ENCODE measurements at regions not wholly inside any gene's neighbourhood (a gene's known extent, or its start where the extent isn't known, plus 50 kb on each side); places are given as distances from the start of the nearest gene placed in this dataset.

GRCh38 chr4:65918872-65919271 is 248.6 kb upstream of the EPHA5 start:
- DNase-seq (ENCODE audit: low read depth) = no peak

- no peak for DNase-seq (ENCODE audit: low read depth)
Measured at GRCh38 chr4:65918212-65918611, 247.9 kb upstream of the EPHA5 start.

- no peak for DNase-seq (ENCODE audit: low read depth)
Measured at GRCh38 chr4:65917486-65917885, 247.2 kb upstream of the EPHA5 start.

- no peak for DNase-seq (ENCODE audit: low read depth)
Measured at GRCh38 chr4:65911720-65912119, 241.4 kb upstream of the EPHA5 start.

GRCh38 chr4:65893957-65894755 is 223.9 kb upstream of the EPHA5 start:
- no peak for DNase-seq (ENCODE audit: low read depth)

- no peak for DNase-seq (ENCODE audit: low read depth)
Measured at GRCh38 chr4:65893271-65893670, 223.0 kb upstream of the EPHA5 start.

DNA sequence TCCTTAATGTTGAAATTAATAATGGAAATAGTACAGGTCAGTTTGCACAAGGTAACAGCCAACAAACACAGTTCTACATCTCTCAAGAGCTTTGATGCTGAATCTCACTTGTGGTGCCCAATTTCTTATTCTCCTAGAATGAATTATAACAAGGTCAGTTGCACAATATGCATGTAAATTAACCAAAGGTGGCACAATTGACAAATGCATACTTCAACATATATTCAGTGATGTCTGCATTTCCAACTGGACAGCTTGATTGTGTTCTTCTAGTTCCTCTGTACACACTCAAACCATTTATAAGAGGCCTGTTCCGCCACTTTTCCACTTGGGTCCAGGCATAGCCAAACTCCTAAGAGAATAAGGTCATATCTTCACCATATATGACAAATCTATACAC is 210.3 kb upstream of the EPHA5 start:
- no peak for DNase-seq (ENCODE audit: low read depth)

GRCh38 chr4:65868096-65868824 is 198.0 kb upstream of the EPHA5 start:
- DNase-seq (ENCODE audit: low read depth) = no peak

GRCh38 chr4:65865489-65865888 is 195.2 kb upstream of the EPHA5 start:
- DNase-seq (ENCODE audit: low read depth) = no peak

DNA sequence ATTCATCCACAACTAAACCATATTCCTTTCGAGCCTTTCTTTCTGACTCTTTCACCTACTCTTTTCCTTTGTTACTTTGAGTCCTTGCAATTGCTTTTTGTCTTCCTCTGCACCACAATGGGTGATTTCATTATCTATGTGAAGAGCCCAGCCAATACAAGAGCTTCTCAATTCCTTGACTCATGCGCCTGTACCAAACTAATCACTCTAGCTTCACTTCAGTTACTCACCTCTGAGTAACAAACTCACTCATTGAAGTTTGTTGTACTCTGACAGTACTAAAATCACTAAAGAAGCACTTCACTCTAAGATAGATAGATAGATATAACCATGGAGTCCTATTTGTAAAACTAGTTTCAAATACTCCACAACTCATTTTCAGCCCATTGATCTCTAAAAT is 191.7 kb upstream of the EPHA5 start:
- DNase-seq (ENCODE audit: low read depth) = no peak

GRCh38 chr4:65845199-65845773 is 175.0 kb upstream of the EPHA5 start:
- no peak for DNase-seq (ENCODE audit: low read depth)

DNA sequence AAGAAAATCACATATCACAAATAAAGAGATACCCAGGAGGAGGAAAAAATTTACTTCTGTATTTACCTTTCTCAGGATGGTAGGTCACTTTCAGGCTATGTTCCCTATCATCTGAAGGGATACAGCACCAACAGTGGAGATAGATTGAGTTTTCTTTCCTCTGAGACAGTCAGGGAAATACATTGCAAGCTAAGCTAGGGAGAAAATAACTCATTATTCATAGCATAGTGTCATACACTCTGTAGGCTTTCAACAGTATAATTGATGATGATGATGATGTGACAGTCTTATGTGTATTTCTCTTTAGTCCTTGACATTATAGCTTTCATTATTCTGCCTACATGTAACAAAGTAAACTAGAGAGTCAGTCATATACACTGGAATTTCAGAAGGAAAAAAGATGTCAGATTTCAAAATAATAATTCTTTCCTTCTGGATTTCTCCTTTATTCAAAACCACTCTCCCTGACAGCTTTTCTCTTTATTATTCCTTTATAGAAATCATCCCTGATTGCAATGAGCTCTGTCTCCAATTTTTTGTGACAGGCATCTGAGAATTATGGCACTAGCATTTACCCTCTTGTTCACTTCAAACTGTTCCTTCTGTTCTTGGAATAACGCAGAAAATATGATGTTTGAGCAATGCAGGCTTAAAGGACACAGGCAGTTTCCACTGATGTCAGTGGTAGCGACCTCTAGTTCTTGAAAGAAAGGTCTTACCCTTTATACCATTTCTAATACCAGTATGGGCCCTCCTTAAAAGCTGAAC is 169.1 kb upstream of the EPHA5 start:
- DNase-seq (ENCODE audit: low read depth) = no peak

DNA sequence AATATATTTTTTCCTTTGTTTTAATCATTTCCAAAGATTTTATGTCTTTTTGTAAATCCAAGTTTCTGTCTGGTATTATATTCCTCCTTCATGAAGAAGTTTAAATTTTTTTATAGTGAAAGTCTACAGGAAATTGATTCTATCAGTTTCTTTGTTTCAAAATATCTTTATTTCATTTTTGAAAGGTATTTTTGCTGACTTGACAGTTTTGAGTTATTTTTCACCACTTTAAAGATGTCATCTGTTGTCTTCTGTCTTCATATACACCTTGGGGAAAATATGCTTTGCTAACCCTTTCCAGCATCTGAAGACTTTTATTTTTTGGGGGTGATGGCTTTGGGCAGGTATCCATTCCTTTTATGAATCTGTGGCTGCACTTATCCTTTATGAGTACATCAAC is 164.4 kb upstream of the EPHA5 start:
- no peak for DNase-seq (ENCODE audit: low read depth)

DNA sequence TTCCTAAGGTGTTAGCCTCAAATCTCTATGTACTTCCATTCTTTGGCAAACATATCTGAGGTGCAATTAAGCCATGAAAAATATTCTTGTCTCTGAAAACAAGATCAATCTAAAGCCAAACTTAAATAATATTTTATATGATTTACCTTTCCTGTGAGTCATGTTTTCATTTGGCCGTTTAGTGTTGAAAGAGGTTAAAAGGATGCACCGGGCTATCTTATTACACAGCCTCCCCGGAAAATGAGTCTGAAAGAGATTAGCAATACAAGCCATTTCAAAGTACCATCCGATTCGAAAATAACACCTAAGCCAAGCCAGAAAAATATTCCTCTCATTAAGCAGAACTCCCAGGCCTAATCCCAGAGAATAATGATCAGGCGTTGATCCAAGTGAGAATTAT is 161.5 kb upstream of the EPHA5 start:
- no peak for DNase-seq (ENCODE audit: low read depth)

DNA sequence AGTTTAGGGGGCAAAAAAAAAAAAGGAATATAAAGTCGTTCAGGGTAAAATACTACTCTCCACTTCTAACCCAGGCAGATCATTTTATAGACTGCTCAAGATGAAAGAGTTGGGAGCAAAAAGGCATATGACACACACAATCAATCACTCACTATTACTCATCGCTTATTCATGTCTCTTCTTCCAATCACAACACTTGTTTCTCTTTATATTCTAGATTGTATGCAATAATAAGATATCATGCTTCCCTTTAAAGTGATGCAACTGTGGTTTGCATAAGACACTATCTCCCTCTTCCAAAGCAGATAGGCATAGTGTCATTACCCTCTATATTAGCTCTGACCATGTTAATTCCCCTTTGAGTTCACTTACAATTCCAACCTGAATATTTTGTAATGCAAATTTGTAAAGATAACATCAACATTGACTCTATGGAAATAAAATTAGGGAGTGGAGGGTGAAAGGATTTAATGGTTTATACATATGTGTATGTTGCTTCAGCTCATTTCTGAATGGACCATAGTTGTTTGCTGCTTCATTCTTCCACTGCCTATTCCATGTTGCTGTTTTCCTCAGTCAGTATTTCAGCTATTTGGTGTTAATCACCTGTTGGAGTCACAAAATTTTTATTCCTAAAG is 154.9 kb upstream of the EPHA5 start:
- DNase-seq (ENCODE audit: low read depth) = no peak

GRCh38 chr4:65819192-65819591 is 148.9 kb upstream of the EPHA5 start:
- DNase-seq (ENCODE audit: low read depth) = no peak

DNA sequence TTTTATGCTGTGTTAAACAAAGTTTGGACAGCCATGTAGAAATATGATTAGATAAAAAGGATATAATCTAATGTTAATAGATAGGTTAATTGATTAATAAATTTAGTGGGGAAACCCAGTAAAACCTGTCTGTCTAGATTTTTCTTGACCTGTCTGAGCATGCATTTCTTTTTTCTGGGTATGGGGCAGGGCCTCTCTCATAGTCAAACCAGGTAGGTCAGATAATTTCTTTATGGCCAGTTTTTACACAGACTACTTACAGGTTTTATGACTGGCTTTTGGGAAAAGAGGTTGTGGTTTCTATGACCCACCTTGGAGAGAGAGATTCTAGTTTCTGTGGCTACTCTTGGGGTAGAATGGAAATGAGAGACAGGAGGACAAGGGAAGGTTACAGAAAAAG is 135.6 kb upstream of the EPHA5 start:
- DNase-seq (ENCODE audit: low read depth) = no peak

GRCh38 chr4:65799513-65799912 is 129.2 kb upstream of the EPHA5 start:
- no peak for DNase-seq (ENCODE audit: low read depth)

GRCh38 chr4:65798498-65799127 is 128.3 kb upstream of the EPHA5 start:
- no peak for DNase-seq (ENCODE audit: low read depth)

- DNase-seq (ENCODE audit: low read depth) = no peak
Measured at GRCh38 chr4:65791812-65792308, 121.6 kb upstream of the EPHA5 start.
